GM13976 (cell line): ENCODE measurements at regions not wholly inside any gene's neighbourhood (a gene's known extent, or its start where the extent isn't known, plus 50 kb on each side); places are given as distances from the start of the nearest gene placed in this dataset.

ENCODE experiments used
- DNase-seq: peaks from one replicate; pipeline ENCODE4 v3.0.0; 2012; ENCODE audit warnings: low spot score
- CTCF ChIP-seq: IDR thresholded peaks from 2 replicates; pipeline ENCODE4 v1.5.1; 2012; ENCODE audit warnings: borderline replicate concordance, mild to moderate bottlenecking; ENCODE audit not compliant: insufficient read depth; ENCODE audit errors: extremely low read depth, missing control alignments, control extremely low read depth
- in situ Hi-C: fragments of 300-500 bp; cut with MboI; formaldehyde crosslinking; loops from one replicate; pipeline ENCODE4 v1.12.0; 2022; ENCODE audit warnings: low sequenced_read_pairs, mixed read lengths, inconsistent platforms; ENCODE audit not compliant: unreplicated experiment

- no peak for DNase-seq
- in situ Hi-C loops: no loop called here
- TF ChIP-seq CTCF: no peak
Observed at GRCh38 chr10:108167766-108168165, 1003.3 kb upstream of the SORCS1 start.

- TF ChIP-seq CTCF: no peak
- in situ Hi-C loops: no loop called here
- no peak for DNase-seq
Observed at GRCh38 chr10:108166401-108166800, 1001.9 kb upstream of the SORCS1 start.

- no peak for TF ChIP-seq CTCF
- no peak for DNase-seq
Observed at GRCh38 chr10:108147346-108147745, 982.8 kb upstream of the SORCS1 start.

GRCh38 chr10:108141064-108141463, 976.6 kb upstream of the SORCS1 start:
- in situ Hi-C loops: no loop called here
- no peak for TF ChIP-seq CTCF
- DNase-seq: no peak

More at GRCh38 chr10:108147346-108147745, 982.8 kb upstream of the SORCS1 start:
- in situ Hi-C loops: no loop called here

GRCh38 chr10:108132303-108132702, 967.8 kb upstream of the SORCS1 start:
- in situ Hi-C loops: no loop called here
- TF ChIP-seq CTCF: no peak
- no peak for DNase-seq

GRCh38 chr10:108130575-108130974, 966.1 kb upstream of the SORCS1 start:
- TF ChIP-seq CTCF: no peak
- no peak for DNase-seq
- in situ Hi-C loops: no loop called here

GRCh38 chr10:108112218-108112617, 947.7 kb upstream of the SORCS1 start:
- no peak for TF ChIP-seq CTCF
- in situ Hi-C loops: no loop called here
- no peak for DNase-seq
